Neural progenitor cell (in vitro differentiated cells): ENCODE measurements at regions not wholly inside any gene's neighbourhood (a gene's known extent, or its start where the extent isn't known, plus 50 kb on each side); places are given as distances from the start of the nearest gene placed in this dataset.
"Not testable (repeated sequence)": the region's sequence is repeated elsewhere in the genome, so short reads cannot be mapped to it uniquely, and the experiment has no call there.

Experiments used
- DNase-seq: peaks from one replicate; pipeline ENCODE4 v3.0.0-alpha.2; 2016; ENCODE audit warnings: low spot score
- H2AFZ ChIP-seq: fragments of 200-600 bp; sonication (generic); replicated peaks from 2 replicates; pipeline ENCODE4 v1.6.1; 2016; ENCODE audit warnings: antibody characterized with exemption
- H3F3A ChIP-seq: fragments of 200-600 bp; sonication (generic); 2 replicates; pipeline ENCODE4 v1.6.1; 2016; ENCODE audit warnings: antibody characterized with exemption, low read depth
- H3K27ac ChIP-seq: fragments of 200-600 bp; sonication (generic); 2 replicates; pipeline ENCODE4 v1.5.1; 2016; ENCODE audit warnings: mild to moderate bottlenecking
- H3K27me3 ChIP-seq: fragments of 200-600 bp; sonication (generic); 2 replicates; pipeline ENCODE4 v1.6.1; 2016; ENCODE audit warnings: mild to moderate bottlenecking, moderate library complexity
- H3K36me3 ChIP-seq: fragments of 200-600 bp; sonication (generic); 2 replicates; pipeline ENCODE4 v1.5.1; 2016
- H3K4me1 ChIP-seq: fragments of 200-600 bp; sonication (generic); 2 replicates; pipeline ENCODE4 v1.6.1; 2016; ENCODE audit warnings: mixed run types
- H3K4me2 ChIP-seq: fragments of 200-600 bp; sonication (generic); 2 replicates; pipeline ENCODE4 v1.6.1; 2016
- H3K4me3 ChIP-seq: fragments of 200-600 bp; sonication (generic); 2 replicates; pipeline ENCODE4 v1.5.1; 2016
- H3K79me2 ChIP-seq: fragments of 200-600 bp; sonication (generic); 2 replicates; pipeline ENCODE4 v1.6.1; 2016; ENCODE audit warnings: low read depth
- H3K9ac ChIP-seq: fragments of 200-600 bp; sonication (generic); 2 replicates; pipeline ENCODE4 v1.6.1; 2016
- H3K9me3 ChIP-seq: fragments of 200-600 bp; sonication (generic); 2 replicates; pipeline ENCODE4 v1.5.1; 2016; ENCODE audit warnings: low read depth
- H4K20me1 ChIP-seq: fragments of 200-600 bp; sonication (generic); 2 replicates; pipeline ENCODE4 v1.6.1; 2016; ENCODE audit warnings: low read depth
- H3K27ac Mint-ChIP-seq: 3 replicates; pipeline ENCODE4 v1.8.0; 2021; ENCODE audit warnings: mixed read lengths
- H3K27me3 Mint-ChIP-seq: 2 replicates; pipeline ENCODE4 v1.8.0; 2022; ENCODE audit warnings: low read depth, mild to moderate bottlenecking, inconsistent platforms, moderate library complexity, mixed read lengths; ENCODE audit not compliant: insufficient read depth
- H3K36me3 Mint-ChIP-seq: 3 replicates; pipeline ENCODE4 v1.8.0; 2021; ENCODE audit warnings: mixed read lengths
- H3K4me1 Mint-ChIP-seq: 3 replicates; pipeline ENCODE4 v1.8.0; 2021; ENCODE audit warnings: mixed read lengths
- H3K4me3 Mint-ChIP-seq: 3 replicates; pipeline ENCODE4 v1.8.0; 2021; ENCODE audit warnings: mild to moderate bottlenecking, moderate library complexity, mixed read lengths
- H3K9me3 Mint-ChIP-seq: 3 replicates; pipeline ENCODE4 v1.8.0; 2020; ENCODE audit warnings: mixed read lengths
- EZH2 ChIP-seq: fragments of 200-600 bp; sonication (generic); IDR thresholded peaks from 2 replicates; pipeline ENCODE4 v1.6.1; 2017; ENCODE audit warnings: antibody characterized with exemption, mild to moderate bottlenecking, moderate library complexity
- EZH2phosphoT487 ChIP-seq: fragments of 200-600 bp; sonication (generic); IDR thresholded peaks from 2 replicates; pipeline ENCODE4 v1.6.1; 2017; ENCODE audit warnings: antibody characterized with exemption
- TF ChIP-seq, protein P1 (sequence below): fragments of 200-600 bp; sonication (generic); IDR thresholded peaks from 2 replicates; pipeline ENCODE4 v1.5.1; 2017; ENCODE audit warnings: antibody characterized with exemption, mild to moderate bottlenecking

DNA sequence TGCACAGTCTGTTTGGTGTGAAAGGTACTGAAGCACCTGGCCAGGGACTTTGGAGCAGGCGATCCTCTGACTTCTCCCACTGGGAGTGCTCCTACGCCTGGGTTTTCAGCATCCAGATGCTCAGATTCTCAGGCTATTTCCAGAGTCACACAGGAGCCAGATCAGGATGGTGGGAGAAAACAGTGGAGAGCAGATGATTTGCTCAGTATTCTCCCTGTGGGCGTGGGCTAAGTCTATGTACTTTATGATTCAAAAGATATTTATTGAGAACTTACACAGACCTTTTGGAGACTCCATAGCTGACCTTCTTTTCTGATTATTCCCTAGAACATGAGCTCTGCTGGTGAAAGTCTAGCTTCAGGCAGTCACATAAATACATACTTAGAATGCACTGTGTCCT, 134.6 kb downstream of the TENT5C start:
- no peaks in the 10 kb centered on the region for H3K4me1 Mint-ChIP-seq
- no peaks in the 10 kb centered on the region for H4K20me1 ChIP-seq

DNA sequence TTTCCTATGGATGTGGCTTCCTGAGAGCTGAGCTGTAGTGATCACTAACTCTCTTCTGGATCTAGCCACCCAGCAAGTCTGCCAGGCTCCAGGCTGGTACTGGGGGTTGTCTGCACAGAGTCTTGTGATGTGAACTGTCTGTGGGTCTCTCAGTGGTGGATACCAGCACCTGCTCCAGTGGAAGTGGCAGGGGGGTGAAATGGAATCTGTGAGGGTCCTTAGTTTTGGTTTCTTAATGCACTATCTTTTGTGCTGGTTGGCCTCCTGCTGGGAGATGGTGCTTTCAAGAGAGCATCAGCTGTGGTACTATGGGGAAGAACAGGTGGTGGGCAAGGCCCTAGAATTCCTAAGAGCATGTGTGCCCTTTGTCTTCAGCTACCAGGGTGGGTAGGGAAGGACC, 140.7 kb downstream of the TENT5C start:
- H3F3A ChIP-seq, H2AFZ ChIP-seq, H3K4me2 ChIP-seq, H3K27ac Mint-ChIP-seq, H3K27ac ChIP-seq, H3K27me3 ChIP-seq, H3K4me1 Mint-ChIP-seq, H3K9me3 ChIP-seq, H3K4me1 ChIP-seq, H3K79me2 ChIP-seq, H3K4me3 ChIP-seq, H3K9me3 Mint-ChIP-seq, H3K27me3 Mint-ChIP-seq, H3K36me3 Mint-ChIP-seq, H3K9ac ChIP-seq, DNase-seq, H4K20me1 ChIP-seq, H3K36me3 ChIP-seq, H3K4me3 Mint-ChIP-seq: not testable (repeated sequence)

More for the DNA sequence above, 134.6 kb downstream of the TENT5C start:
- Histone ChIP-seq H3K9ac (no peak overlapping the region), H3K4me3 (no peak overlapping the region), H3K4me2 (no peak overlapping the region), H3K4me1 (no peaks in the 10 kb centered on the region), H3K27me3 (no peaks in the 10 kb centered on the region), H3K79me2 (no peaks in the 10 kb centered on the region), H3K9me3 (no peaks in the 10 kb centered on the region), H3K27ac (no peak overlapping the region), H3F3A (no peaks in the 10 kb centered on the region), H3K36me3 (no peaks in the 10 kb centered on the region), H2AFZ (peak overlapping the region; percentile 89)
- no peak overlapping the region for H3K4me3 Mint-ChIP-seq
- H3K27me3 Mint-ChIP-seq: no peaks in the 10 kb centered on the region
- TF ChIP-seq EZH2: no peak
- TF ChIP-seq EZH2phosphoT487: no peak
- TF ChIP-seq, protein P1, sequence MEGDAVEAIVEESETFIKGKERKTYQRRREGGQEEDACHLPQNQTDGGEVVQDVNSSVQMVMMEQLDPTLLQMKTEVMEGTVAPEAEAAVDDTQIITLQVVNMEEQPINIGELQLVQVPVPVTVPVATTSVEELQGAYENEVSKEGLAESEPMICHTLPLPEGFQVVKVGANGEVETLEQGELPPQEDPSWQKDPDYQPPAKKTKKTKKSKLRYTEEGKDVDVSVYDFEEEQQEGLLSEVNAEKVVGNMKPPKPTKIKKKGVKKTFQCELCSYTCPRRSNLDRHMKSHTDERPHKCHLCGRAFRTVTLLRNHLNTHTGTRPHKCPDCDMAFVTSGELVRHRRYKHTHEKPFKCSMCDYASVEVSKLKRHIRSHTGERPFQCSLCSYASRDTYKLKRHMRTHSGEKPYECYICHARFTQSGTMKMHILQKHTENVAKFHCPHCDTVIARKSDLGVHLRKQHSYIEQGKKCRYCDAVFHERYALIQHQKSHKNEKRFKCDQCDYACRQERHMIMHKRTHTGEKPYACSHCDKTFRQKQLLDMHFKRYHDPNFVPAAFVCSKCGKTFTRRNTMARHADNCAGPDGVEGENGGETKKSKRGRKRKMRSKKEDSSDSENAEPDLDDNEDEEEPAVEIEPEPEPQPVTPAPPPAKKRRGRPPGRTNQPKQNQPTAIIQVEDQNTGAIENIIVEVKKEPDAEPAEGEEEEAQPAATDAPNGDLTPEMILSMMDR: no peak
- no peak overlapping the region for H3K27ac Mint-ChIP-seq
- H3K9me3 Mint-ChIP-seq: no peaks in the 10 kb centered on the region
- H3K36me3 Mint-ChIP-seq: no peaks in the 10 kb centered on the region
- DNase-seq: no peak

DNA sequence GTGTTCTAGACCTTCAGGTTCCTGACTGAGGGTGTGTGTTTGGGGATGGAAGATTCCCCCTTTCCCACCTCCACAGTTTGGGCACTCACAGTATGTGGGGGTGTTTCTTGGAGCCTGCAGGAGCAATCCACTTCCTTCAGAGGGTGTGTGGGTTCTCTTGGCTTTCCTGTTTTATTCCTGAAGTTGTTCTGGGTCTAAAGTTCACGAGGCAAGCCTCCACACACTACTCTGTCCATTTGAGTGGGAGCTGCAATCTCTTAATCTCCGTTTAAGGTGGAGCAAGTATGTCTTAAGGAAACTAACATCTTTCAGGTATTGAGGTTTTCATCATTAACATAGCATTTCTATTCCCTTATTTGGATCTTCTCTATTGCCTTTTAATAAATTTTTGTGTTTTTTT, 141.8 kb downstream of the TENT5C start:
- no peaks in the 10 kb centered on the region for H3K4me1 Mint-ChIP-seq
- H2AFZ ChIP-seq: no peak overlapping the region
- H3K9me3 ChIP-seq: peaks cover 3% of the 10 kb centered on the region
- H4K20me1 ChIP-seq: no peaks in the 10 kb centered on the region
- no peaks in the 10 kb centered on the region for H3F3A ChIP-seq
- peaks cover 2% of the 10 kb centered on the region for H3K27me3 Mint-ChIP-seq
- no peak overlapping the region for H3K9ac ChIP-seq
- H3K4me3 Mint-ChIP-seq: no peak overlapping the region
- no peak for DNase-seq
- H3K36me3 ChIP-seq: no peaks in the 10 kb centered on the region
- peaks cover 6% of the 10 kb centered on the region for H3K9me3 Mint-ChIP-seq
- no peak overlapping the region for H3K4me2 ChIP-seq
- H3K79me2 ChIP-seq: no peaks in the 10 kb centered on the region
- TF ChIP-seq, protein P1: no peak
- TF ChIP-seq EZH2 (no peak), EZH2phosphoT487 (no peak)
- no peak overlapping the region for H3K27ac Mint-ChIP-seq
- no peak overlapping the region for H3K4me3 ChIP-seq
- no peaks in the 10 kb centered on the region for H3K27me3 ChIP-seq
- no peaks in the 10 kb centered on the region for H3K4me1 ChIP-seq
- no peaks in the 10 kb centered on the region for H3K36me3 Mint-ChIP-seq
- no peak overlapping the region for H3K27ac ChIP-seq

DNA sequence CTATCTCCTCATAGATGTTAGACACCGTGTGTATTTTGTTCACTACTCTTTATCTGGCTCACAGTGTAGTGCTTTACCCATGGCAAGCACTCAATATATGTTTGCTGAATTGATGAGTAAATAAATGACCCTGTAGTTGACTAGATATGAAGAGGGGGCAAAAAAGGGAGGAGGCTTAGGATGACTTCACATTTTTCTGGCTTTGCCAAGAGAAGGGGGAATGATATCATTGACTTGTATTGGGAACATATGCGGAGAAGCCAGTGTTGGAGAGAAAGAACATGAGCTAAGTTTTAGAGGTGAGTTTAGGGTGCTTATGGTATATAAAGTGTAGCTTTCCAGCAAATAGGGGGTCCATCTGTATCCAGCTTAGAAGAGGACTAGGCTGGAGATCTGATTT, 145.5 kb downstream of the TENT5C start:
- TF ChIP-seq EZH2phosphoT487 (no peak), EZH2 (no peak)
- TF ChIP-seq, protein P1: no peak
- no peak overlapping the region for H2AFZ ChIP-seq
- no peak overlapping the region for H3K4me2 ChIP-seq
- no peaks in the 10 kb centered on the region for H3F3A ChIP-seq
- no peaks in the 10 kb centered on the region for H4K20me1 ChIP-seq
- Mint-ChIP-seq H3K27ac (no peak overlapping the region), H3K27me3 (peaks cover 2% of the 10 kb centered on the region), H3K9me3 (peaks cover 4% of the 10 kb centered on the region), H3K36me3 (no peaks in the 10 kb centered on the region), H3K4me1 (no peaks in the 10 kb centered on the region), H3K4me3 (no peak overlapping the region)
- H3K27ac ChIP-seq: no peak overlapping the region
- H3K9me3 ChIP-seq: peaks cover 3% of the 10 kb centered on the region
- no peak overlapping the region for H3K9ac ChIP-seq
- no peaks in the 10 kb centered on the region for H3K36me3 ChIP-seq
- H3K79me2 ChIP-seq: no peaks in the 10 kb centered on the region
- H3K27me3 ChIP-seq: no peaks in the 10 kb centered on the region
- DNase-seq: no peak
- no peak overlapping the region for H3K4me3 ChIP-seq
- H3K4me1 ChIP-seq: no peaks in the 10 kb centered on the region
